Astrocyte (in vitro differentiated cells and primary cell): ENCODE measurements at regions not wholly inside any gene's neighbourhood (a gene's known extent, or its start where the extent isn't known, plus 50 kb on each side); places are given as distances from the start of the nearest gene placed in this dataset.

Source experiments
- CTCF ChIP-seq: IDR thresholded peaks from 2 replicates; pipeline ENCODE4 v1.5.1; 2011; ENCODE audit warnings: low read depth, mild to moderate bottlenecking, inconsistent platforms, low read length, moderate library complexity; ENCODE audit not compliant: insufficient read depth
- EZH2 ChIP-seq: IDR thresholded peaks from 2 replicates; pipeline ENCODE4 v1.6.1; 2012; ENCODE audit warnings: mild to moderate bottlenecking, low read length, inconsistent platforms; ENCODE audit not compliant: insufficient read depth

DNA sequence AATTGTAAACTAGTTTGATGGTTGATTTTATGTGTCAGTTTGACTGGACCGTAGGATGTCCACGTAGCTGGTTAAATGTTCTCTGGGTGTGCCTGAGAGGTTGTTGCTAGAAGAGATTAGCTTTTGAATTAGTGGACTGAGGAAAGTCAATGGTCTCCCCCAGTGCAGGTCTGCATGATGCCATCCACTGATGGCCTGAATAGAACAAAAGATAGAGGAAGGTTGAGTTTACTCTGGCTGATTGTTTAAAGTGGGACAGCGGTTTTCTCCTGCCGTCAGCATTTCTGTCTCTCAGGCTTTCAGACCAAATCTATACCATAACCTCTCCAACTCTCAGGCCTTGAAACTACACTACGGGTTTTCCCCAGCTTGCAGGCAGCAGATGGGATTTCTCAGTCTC lies 899.2 kb upstream of the WWC1 start:
- TF ChIP-seq CTCF, result no peak
- TF ChIP-seq EZH2, result no peak
